PC-9 (cell line): ENCODE measurements at regions not wholly inside any gene's neighbourhood (a gene's known extent, or its start where the extent isn't known, plus 50 kb on each side); places are given as distances from the start of the nearest gene placed in this dataset.

ENCODE experiments used
- EZH2 ChIP-seq: fragments of 200-600 bp; sonication (generic); IDR thresholded peaks from 2 replicates; pipeline ENCODE4 v1.8.0; 2017; ENCODE audit warnings: antibody characterized with exemption, low read depth
- TF ChIP-seq, protein P1 (sequence below): fragments of 200-600 bp; sonication (generic); conservative IDR thresholded peaks from 2 replicates; pipeline ENCODE4 v1.6.1; 2017; ENCODE audit warnings: mixed run types, antibody characterized with exemption, mild to moderate bottlenecking, moderate library complexity

- TF ChIP-seq, protein P1, sequence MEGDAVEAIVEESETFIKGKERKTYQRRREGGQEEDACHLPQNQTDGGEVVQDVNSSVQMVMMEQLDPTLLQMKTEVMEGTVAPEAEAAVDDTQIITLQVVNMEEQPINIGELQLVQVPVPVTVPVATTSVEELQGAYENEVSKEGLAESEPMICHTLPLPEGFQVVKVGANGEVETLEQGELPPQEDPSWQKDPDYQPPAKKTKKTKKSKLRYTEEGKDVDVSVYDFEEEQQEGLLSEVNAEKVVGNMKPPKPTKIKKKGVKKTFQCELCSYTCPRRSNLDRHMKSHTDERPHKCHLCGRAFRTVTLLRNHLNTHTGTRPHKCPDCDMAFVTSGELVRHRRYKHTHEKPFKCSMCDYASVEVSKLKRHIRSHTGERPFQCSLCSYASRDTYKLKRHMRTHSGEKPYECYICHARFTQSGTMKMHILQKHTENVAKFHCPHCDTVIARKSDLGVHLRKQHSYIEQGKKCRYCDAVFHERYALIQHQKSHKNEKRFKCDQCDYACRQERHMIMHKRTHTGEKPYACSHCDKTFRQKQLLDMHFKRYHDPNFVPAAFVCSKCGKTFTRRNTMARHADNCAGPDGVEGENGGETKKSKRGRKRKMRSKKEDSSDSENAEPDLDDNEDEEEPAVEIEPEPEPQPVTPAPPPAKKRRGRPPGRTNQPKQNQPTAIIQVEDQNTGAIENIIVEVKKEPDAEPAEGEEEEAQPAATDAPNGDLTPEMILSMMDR, result no peak
- no peak for TF ChIP-seq EZH2
Measured at GRCh38 chr5:86875539-86875938, 257.8 kb downstream of the COX7C start.
